ENCODE measurements at regions not wholly inside any gene's neighbourhood (a gene's known extent, or its start where the extent isn't known, plus 50 kb on each side); places are given as distances from the start of the nearest gene placed in this dataset.

GRCh38 chr5:91690921-91691320 is 307.8 kb upstream of the ARRDC3 start:
- no peaks in the 10 kb centered on the region for H3K79me2 ChIP-seq (ENCODE audit: control insufficient read depth, insufficient read depth, low read length)
- no peak overlapping the region for H2AFZ ChIP-seq (ENCODE audit: control insufficient read depth, low read depth, low read length)
- H3K9me3 ChIP-seq (replicated peaks; ENCODE audit: control insufficient read depth, insufficient read depth, low read length), result no peaks in the 10 kb centered on the region
- H3K4me2 ChIP-seq (ENCODE audit: control insufficient read depth, insufficient read depth), result no peak overlapping the region
- H3K27me3 ChIP-seq (replicated peaks in 1 of 2; ENCODE audit: control insufficient read depth in 2 of 2, insufficient read depth in 2 of 2, low read length in 1 of 2), result no peaks in the 10 kb centered on the region
- no peak for TF ChIP-seq ZNF384 (IDR thresholded peaks at IDR 0.05; ENCODE audit: borderline replicate concordance, low read depth, low read length)
- TF ChIP-seq STAT3 (IDR thresholded peaks at IDR 0.05; ENCODE audit: low read depth, low read length), result no peak
- no peak for TF ChIP-seq RUNX3 (IDR thresholded peaks at IDR 0.05; ENCODE audit: low read length)
- no peak for TF ChIP-seq MEF2B (IDR thresholded peaks at IDR 0.05; ENCODE audit: partially characterized antibody, poor library complexity, severe bottlenecking)
- TF ChIP-seq POLR2A (IDR thresholded peaks at IDR 0.05; ENCODE audit: low read depth, low read length), result no peak
- no peak for TF ChIP-seq TCF7 (IDR thresholded peaks at IDR 0.05; ENCODE audit: borderline replicate concordance)
- no peak for TF ChIP-seq RFX5 (IDR thresholded peaks at IDR 0.05; ENCODE audit: low read depth, low read length)
- TF ChIP-seq MXI1 (IDR thresholded peaks at IDR 0.05; ENCODE audit: low read depth, low read length), result no peak
- TF ChIP-seq CHD4 (IDR thresholded peaks at IDR 0.05), result no peak
- no peak for TF ChIP-seq ZZZ3 (IDR thresholded peaks at IDR 0.05; ENCODE audit: control insufficient read depth, insufficient read length, low read depth)
- TF ChIP-seq, protein P1, sequence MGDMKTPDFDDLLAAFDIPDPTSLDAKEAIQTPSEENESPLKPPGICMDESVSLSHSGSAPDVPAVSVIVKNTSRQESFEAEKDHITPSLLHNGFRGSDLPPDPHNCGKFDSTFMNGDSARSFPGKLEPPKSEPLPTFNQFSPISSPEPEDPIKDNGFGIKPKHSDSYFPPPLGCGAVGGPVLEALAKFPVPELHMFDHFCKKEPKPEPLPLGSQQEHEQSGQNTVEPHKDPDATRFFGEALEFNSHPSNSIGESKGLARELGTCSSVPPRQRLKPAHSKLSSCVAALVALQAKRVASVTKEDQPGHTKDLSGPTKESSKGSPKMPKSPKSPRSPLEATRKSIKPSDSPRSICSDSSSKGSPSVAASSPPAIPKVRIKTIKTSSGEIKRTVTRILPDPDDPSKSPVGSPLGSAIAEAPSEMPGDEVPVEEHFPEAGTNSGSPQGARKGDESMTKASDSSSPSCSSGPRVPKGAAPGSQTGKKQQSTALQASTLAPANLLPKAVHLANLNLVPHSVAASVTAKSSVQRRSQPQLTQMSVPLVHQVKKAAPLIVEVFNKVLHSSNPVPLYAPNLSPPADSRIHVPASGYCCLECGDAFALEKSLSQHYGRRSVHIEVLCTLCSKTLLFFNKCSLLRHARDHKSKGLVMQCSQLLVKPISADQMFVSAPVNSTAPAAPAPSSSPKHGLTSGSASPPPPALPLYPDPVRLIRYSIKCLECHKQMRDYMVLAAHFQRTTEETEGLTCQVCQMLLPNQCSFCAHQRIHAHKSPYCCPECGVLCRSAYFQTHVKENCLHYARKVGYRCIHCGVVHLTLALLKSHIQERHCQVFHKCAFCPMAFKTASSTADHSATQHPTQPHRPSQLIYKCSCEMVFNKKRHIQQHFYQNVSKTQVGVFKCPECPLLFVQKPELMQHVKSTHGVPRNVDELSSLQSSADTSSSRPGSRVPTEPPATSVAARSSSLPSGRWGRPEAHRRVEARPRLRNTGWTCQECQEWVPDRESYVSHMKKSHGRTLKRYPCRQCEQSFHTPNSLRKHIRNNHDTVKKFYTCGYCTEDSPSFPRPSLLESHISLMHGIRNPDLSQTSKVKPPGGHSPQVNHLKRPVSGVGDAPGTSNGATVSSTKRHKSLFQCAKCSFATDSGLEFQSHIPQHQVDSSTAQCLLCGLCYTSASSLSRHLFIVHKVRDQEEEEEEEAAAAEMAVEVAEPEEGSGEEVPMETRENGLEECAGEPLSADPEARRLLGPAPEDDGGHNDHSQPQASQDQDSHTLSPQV (IDR thresholded peaks at IDR 0.05), result no peak
- TF ChIP-seq KAT2A (conservative IDR thresholded peaks at IDR 0.05; ENCODE audit: control insufficient read depth, low read depth, low read length), result no peak
- no peak for TF ChIP-seq NKRF (conservative IDR thresholded peaks at IDR 0.05)
- no peaks in the 10 kb centered on the region for H4K20me1 ChIP-seq (ENCODE audit: control insufficient read depth, insufficient read depth)
- intact Hi-C loops (cut with micrococcal nuclease; ENCODE audit: unreplicated experiment) (no loop called here), in situ Hi-C loops (cut with MboI) (no loop called here)
- 0% methylated on average over 3 of the region's 3 CpGs for WGBS (ENCODE audit: insufficient coverage, insufficient replicate concordance, low lambda C conversion rate, missing lambda C conversion rate)
- no peak for FAIRE-seq
- SMC1A ChIA-PET (ENCODE audit: uncharacterized antibody, unreplicated experiment), result no interaction called here
- POLR2A ChIA-PET, result no interaction called here
- H3K27ac ChIP-seq (ENCODE audit: control insufficient read depth, insufficient read depth), result no peak overlapping the region
- DNase-seq (ENCODE audit: low read depth, low spot score), result no peak
- CTCF ChIA-PET, result no interaction called here
- H3K9ac ChIP-seq (ENCODE audit: control insufficient read depth, insufficient read depth, low read length), result no peak overlapping the region
- no TSS peak for BruUV-seq (replicated peaks)
- H3K4me1 ChIP-seq (ENCODE audit: control insufficient read depth, insufficient read depth, low read length), result no peaks in the 10 kb centered on the region
- RAD21 ChIA-PET (ENCODE audit: unreplicated experiment), result no interaction called here
- H3K36me3 ChIP-seq (ENCODE audit: control insufficient read depth in 2 of 2, insufficient read depth in 2 of 2, low read length in 1 of 2), result no peaks in the 10 kb centered on the region
- H3K4me3 ChIP-seq, result no peak overlapping the region
- ATAC-seq, result no peak

Measured in GM12878 (cell line).